PFSK-1 (cell line): ENCODE measurements at regions not wholly inside any gene's neighbourhood (a gene's known extent, or its start where the extent isn't known, plus 50 kb on each side); places are given as distances from the start of the nearest gene placed in this dataset.

Source experiments
- FOXP2 ChIP-seq: optimal IDR thresholded peaks from 2 replicates; pipeline ENCODE3; 2011; ENCODE audit warnings: borderline replicate concordance, control low read depth, inconsistent platforms; ENCODE audit not compliant: insufficient read depth; ENCODE audit errors: extremely low read length, extremely low read depth
- POLR2AphosphoS5 ChIP-seq: IDR thresholded peaks from 2 replicates; pipeline ENCODE4 v1.6.1; 2012; ENCODE audit warnings: low read depth, mild to moderate bottlenecking, control low read depth, low read length, moderate library complexity
- SIN3A ChIP-seq: IDR thresholded peaks from 2 replicates; pipeline ENCODE4 v1.6.1; 2012; ENCODE audit warnings: mild to moderate bottlenecking, low read length, moderate library complexity, borderline replicate concordance; ENCODE audit not compliant: insufficient read depth
- TAF1 ChIP-seq: IDR thresholded peaks from 2 replicates; pipeline ENCODE4 v1.6.1; 2012; ENCODE audit warnings: low read length, control low read depth, borderline replicate concordance; ENCODE audit not compliant: insufficient read depth
- TF ChIP-seq, protein P1 (sequence below), 2 experiments: IDR thresholded peaks; 2 replicates each; pipeline versions ENCODE4 v1.6.1 to v1.8.0; 2011 to 2012; ENCODE audit warnings: low read depth in 2 of 2, low read length in 2 of 2, control low read depth in 1 of 2, inconsistent platforms in 1 of 2, mild to moderate bottlenecking in 1 of 2, moderate library complexity in 1 of 2; ENCODE audit not compliant: insufficient read depth in 1 of 2

DNA sequence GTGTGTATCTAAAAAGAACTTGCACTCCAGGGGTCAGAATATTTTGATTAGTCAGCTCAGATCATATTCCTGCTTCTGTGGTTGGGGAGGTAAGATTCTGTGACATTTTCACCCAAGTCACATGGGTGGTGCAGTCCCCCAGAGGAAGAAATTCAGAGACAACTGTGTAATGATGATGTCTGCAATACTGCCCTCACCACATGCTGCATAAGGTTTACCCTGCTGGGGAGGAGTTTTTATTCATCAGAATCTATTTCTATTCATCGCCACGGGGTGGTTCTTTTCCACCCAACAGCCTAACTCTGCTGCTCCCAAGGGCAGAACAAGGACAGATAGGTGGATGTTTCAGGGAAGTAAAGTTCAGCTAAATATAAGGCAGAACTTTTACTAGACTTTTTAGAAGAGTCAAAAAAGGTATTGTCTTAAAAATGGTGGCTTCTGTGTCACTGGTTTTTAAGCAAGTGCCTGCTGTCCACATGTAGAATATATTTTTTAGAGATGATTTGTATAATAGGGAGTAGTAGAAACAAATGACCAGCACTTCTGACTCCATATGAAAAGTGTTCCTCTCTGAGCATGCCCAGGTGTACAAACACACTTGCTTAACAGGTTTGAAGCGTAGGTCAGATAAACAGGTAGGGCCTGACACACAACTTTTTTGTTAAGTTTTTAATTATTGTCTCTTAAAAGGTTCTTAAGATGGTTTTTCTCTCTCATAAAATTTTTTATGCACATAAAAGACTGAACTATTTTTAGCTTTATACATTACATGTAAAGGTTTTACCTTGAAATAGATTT, 352.7 kb downstream of the LRRC70 start:
- no peak for TF ChIP-seq FOXP2
- no peak for TF ChIP-seq SIN3A
- no peak for TF ChIP-seq TAF1
- TF ChIP-seq, protein P1, sequence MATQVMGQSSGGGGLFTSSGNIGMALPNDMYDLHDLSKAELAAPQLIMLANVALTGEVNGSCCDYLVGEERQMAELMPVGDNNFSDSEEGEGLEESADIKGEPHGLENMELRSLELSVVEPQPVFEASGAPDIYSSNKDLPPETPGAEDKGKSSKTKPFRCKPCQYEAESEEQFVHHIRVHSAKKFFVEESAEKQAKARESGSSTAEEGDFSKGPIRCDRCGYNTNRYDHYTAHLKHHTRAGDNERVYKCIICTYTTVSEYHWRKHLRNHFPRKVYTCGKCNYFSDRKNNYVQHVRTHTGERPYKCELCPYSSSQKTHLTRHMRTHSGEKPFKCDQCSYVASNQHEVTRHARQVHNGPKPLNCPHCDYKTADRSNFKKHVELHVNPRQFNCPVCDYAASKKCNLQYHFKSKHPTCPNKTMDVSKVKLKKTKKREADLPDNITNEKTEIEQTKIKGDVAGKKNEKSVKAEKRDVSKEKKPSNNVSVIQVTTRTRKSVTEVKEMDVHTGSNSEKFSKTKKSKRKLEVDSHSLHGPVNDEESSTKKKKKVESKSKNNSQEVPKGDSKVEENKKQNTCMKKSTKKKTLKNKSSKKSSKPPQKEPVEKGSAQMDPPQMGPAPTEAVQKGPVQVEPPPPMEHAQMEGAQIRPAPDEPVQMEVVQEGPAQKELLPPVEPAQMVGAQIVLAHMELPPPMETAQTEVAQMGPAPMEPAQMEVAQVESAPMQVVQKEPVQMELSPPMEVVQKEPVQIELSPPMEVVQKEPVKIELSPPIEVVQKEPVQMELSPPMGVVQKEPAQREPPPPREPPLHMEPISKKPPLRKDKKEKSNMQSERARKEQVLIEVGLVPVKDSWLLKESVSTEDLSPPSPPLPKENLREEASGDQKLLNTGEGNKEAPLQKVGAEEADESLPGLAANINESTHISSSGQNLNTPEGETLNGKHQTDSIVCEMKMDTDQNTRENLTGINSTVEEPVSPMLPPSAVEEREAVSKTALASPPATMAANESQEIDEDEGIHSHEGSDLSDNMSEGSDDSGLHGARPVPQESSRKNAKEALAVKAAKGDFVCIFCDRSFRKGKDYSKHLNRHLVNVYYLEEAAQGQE (IDR thresholded peaks at IDR 0.05; ENCODE audit: insufficient read depth in 1 of 2, low read depth in 2 of 2, low read length in 2 of 2): no peak
- TF ChIP-seq POLR2AphosphoS5: no peak

DNA sequence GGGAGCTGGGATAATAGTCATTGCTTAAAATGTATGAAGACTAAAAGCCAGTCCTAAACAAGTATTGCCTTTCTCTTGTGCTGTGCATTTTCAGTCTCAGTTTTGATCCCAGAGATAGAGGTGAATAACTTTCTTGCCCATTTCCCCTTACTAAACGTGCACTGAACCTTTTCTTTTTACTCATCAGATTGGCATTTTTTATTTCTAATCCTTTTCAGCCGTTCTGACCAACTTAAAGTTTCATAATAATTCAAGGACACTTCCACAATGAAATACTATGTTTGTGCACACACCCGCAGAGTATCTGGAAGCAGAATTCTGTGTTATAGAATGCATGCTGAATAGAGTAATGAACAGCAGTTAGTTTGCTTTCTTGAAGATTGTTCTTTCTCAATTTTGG, 343.6 kb downstream of the LRRC70 start:
- TF ChIP-seq FOXP2 (no peak), SIN3A (no peak), POLR2AphosphoS5 (no peak)
- TF ChIP-seq, protein P1 (IDR thresholded peaks at IDR 0.05; ENCODE audit: insufficient read depth in 1 of 2, low read depth in 2 of 2, low read length in 2 of 2): no peak

DNA sequence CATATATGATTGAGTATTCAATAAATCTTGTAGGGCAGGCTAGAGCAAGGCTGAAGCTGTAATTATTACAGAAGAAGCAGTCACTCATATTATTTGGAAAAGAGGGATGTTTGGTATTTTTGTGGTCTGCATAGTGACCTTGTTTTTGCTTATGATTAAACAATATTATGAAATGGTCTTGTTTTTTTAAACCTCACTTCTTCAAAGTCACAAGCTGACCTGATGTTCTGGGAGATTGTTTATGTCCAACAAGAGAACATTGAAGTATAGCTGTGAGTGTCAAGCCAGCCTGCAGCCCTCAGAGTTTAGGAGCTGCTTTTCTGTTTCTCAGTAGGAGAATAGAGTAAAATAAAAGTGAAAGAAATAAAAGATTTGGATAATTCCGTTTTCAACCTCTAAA, 342.2 kb downstream of the LRRC70 start:
- TF ChIP-seq, protein P1 (IDR thresholded peaks at IDR 0.05; ENCODE audit: insufficient read depth in 1 of 2, low read depth in 2 of 2, low read length in 2 of 2): no peak
- TF ChIP-seq SIN3A (no peak), POLR2AphosphoS5 (no peak), FOXP2 (no peak), TAF1 (no peak)

DNA sequence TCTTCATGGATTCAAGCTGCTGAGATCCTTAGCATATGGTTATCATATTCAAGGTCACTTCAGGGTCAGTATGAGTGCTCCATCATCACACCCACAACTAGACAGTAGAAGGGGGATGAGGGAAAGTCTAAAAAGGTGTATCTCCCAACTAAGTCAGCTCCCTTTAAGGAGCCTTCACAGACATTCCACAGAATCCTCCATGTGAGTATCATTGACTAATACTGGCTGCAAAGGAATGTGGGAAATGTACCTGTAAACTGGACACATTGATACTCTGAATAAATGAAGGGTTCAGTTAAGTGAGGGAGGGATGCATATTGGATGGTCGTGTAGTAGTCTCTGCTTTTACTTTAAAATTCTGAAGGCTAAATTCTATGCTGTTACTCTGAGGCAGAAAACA, 330.7 kb downstream of the LRRC70 start:
- TF ChIP-seq POLR2AphosphoS5: no peak
- TF ChIP-seq FOXP2: no peak
- TF ChIP-seq, protein P1 (IDR thresholded peaks at IDR 0.05; ENCODE audit: insufficient read depth in 1 of 2, low read depth in 2 of 2, low read length in 2 of 2): no peak
- no peak for TF ChIP-seq SIN3A
- no peak for TF ChIP-seq TAF1

DNA sequence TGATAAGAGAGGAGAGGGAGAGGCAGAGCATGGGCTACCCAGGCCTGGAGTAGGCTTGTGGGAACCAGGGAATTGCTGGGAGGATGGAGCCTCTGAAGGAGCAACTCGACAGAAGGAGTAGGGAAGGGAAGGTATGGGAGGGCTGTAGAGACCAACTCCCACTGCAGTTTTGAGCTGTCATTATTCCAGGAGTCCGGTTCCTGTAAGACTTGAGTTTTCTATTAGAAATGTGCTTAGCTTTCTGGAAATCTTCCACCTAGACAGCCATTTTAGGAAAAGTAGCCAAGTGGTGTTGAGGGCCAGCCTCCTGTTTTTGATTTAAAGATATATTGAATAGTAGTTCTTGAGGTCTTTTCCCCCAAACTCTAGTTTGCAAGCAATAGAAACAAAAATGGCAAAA, 323.5 kb downstream of the LRRC70 start:
- TF ChIP-seq, protein P1 (IDR thresholded peaks at IDR 0.05; ENCODE audit: insufficient read depth in 1 of 2, low read depth in 2 of 2, low read length in 2 of 2): no peak
